ENCODE measurements at regions not wholly inside any gene's neighbourhood (a gene's known extent, or its start where the extent isn't known, plus 50 kb on each side); places are given as distances from the start of the nearest gene placed in this dataset.

DNA sequence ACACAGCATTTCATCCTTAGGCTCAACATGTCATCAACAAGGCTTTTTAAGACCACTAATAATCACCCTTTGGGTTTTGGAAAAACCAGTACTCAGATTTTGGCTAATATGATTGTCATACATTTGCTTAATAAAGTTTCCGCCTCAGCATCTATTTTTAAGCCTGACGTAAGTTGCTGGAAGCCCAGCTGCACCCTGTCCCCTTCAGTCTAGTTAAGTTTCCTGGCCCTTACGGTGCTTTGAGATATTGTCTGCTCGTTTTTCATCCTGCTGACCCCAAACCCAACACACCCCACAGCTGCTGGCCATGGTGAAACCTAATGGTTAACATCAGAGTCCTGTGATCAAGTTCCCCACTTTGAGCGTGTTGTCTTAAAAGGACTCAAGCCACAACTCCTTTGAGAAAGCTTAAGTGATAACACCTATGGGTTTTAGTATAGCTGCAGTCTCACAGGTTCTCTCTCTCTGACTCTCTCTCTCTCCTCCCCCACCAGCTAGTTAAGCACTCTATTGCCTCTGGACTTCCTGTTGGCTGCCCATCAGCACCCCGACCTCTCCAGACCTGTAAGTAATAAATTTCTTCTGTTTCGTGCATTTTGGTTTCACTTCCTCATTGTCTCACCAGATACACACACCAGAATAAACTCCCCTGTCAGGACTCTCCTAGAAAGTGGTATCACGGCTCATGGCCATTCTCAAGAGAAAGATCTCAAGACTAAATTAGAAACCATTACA lies 802.0 kb downstream of the C6orf118 start:
- TF ChIP-seq POLR2A (IDR thresholded peaks at IDR 0.05), result no peak
- TF ChIP-seq, protein P1, sequence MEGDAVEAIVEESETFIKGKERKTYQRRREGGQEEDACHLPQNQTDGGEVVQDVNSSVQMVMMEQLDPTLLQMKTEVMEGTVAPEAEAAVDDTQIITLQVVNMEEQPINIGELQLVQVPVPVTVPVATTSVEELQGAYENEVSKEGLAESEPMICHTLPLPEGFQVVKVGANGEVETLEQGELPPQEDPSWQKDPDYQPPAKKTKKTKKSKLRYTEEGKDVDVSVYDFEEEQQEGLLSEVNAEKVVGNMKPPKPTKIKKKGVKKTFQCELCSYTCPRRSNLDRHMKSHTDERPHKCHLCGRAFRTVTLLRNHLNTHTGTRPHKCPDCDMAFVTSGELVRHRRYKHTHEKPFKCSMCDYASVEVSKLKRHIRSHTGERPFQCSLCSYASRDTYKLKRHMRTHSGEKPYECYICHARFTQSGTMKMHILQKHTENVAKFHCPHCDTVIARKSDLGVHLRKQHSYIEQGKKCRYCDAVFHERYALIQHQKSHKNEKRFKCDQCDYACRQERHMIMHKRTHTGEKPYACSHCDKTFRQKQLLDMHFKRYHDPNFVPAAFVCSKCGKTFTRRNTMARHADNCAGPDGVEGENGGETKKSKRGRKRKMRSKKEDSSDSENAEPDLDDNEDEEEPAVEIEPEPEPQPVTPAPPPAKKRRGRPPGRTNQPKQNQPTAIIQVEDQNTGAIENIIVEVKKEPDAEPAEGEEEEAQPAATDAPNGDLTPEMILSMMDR (IDR thresholded peaks at IDR 0.05), result no peak
